HUES6 (cell line): ENCODE measurements at regions not wholly inside any gene's neighbourhood (a gene's known extent, or its start where the extent isn't known, plus 50 kb on each side); places are given as distances from the start of the nearest gene placed in this dataset.

ENCODE experiments used
- H3K27ac ChIP-seq: 2 replicates; pipeline ENCODE4 v1.7.0; 2013; ENCODE audit warnings: low read depth, mild to moderate bottlenecking, low read length, inconsistent platforms
- H3K27me3 ChIP-seq: 2 replicates; pipeline ENCODE4 v1.6.1; 2013; ENCODE audit warnings: low read length; ENCODE audit not compliant: control insufficient read depth, insufficient read depth
- H3K36me3 ChIP-seq: 2 replicates; pipeline ENCODE4 v1.6.1; 2013; ENCODE audit warnings: low read length; ENCODE audit not compliant: control insufficient read depth, insufficient read depth
- H3K4me1 ChIP-seq: 2 replicates; pipeline ENCODE4 v1.6.1; 2013; ENCODE audit warnings: low read length; ENCODE audit not compliant: control insufficient read depth, insufficient read depth
- H3K4me3 ChIP-seq: 2 replicates; pipeline ENCODE4 v1.5.1; 2013; ENCODE audit warnings: low read depth, low read length
- H3K9ac ChIP-seq: one replicate; pipeline ENCODE4 v1.6.1; 2013; ENCODE audit warnings: mild to moderate bottlenecking, low read length
- H3K9me3 ChIP-seq: 2 replicates; pipeline ENCODE4 v1.6.1; 2013; ENCODE audit warnings: low read depth, low read length; ENCODE audit not compliant: control insufficient read depth, insufficient read depth

DNA sequence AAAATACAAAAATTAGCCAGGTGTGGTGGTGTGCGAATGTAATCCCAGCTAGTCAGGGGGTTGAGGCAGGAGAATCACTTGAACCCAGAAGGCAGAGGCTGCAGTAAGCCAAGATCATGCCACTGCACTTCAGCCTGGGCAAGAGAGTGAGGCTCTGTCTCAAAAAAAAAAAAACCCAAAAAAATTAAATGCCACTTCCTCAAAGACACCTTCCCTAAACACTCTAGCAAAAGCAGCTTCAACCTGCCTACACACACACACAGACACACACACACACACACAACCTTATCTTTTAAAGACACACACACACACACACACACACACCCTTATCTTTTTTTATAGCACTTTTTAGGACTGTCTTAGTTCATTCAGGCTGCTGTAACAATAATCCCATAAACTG is 201.7 kb upstream of the PSMD7 start:
- H3K9me3 ChIP-seq, result no peaks in the 10 kb centered on the region
- H3K4me3 ChIP-seq, result no peak overlapping the region
- no peaks in the 10 kb centered on the region for H3K36me3 ChIP-seq
- no peaks in the 10 kb centered on the region for H3K27me3 ChIP-seq
- H3K9ac ChIP-seq, result no peak overlapping the region
- H3K4me1 ChIP-seq, result peaks cover 19% of the 10 kb centered on the region
- H3K27ac ChIP-seq, result no peak overlapping the region

DNA sequence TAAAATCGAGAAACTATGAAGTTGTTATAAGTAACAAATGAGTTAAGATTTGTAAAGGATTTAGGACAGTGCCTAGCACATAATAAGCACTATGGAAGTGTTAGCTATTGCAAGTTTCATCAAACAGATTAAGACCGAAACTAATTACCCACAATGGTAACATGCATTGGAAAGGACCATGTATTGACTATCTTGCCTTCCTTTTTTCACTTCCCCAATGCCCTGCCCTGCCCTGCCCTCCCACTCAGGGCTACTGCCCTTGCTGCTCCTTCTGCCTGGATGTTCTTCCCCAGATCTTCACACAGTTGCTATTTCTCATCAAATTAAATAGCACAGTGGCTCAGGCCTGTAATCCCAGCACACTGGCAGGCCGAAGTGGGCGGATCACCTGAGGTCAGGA is 202.1 kb upstream of the PSMD7 start:
- H3K9me3 ChIP-seq, result no peaks in the 10 kb centered on the region
- H3K4me1 ChIP-seq, result peaks cover 15% of the 10 kb centered on the region
- H3K27ac ChIP-seq, result no peak overlapping the region
- H3K4me3 ChIP-seq, result no peak overlapping the region
- H3K9ac ChIP-seq, result no peak overlapping the region
- H3K36me3 ChIP-seq, result no peaks in the 10 kb centered on the region
- H3K27me3 ChIP-seq, result no peaks in the 10 kb centered on the region

DNA sequence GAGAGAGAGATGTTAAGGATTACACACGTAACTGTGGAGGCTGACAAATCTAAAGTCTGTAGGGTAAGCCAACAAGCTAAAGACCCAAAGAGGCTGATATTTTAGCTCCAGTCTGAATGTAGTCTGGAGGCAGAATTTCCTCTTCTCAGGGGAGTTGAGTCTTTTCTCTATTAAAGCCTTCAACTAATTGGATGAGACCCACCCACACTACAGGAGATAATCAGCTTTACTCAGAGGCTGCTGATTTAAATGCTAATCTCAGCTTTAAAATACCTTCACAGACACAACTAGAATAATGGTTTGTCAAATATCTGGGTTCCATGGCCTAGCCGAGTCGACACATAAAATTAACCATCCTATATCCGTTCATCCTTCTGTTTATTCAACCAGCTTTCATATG is 204.3 kb upstream of the PSMD7 start:
- H3K4me3 ChIP-seq, result no peak overlapping the region
- H3K27ac ChIP-seq, result no peak overlapping the region
- H3K9ac ChIP-seq, result no peak overlapping the region
- no peaks in the 10 kb centered on the region for H3K9me3 ChIP-seq
- no peaks in the 10 kb centered on the region for H3K27me3 ChIP-seq
- H3K4me1 ChIP-seq, result peaks cover 9% of the 10 kb centered on the region
- H3K36me3 ChIP-seq, result no peaks in the 10 kb centered on the region

DNA sequence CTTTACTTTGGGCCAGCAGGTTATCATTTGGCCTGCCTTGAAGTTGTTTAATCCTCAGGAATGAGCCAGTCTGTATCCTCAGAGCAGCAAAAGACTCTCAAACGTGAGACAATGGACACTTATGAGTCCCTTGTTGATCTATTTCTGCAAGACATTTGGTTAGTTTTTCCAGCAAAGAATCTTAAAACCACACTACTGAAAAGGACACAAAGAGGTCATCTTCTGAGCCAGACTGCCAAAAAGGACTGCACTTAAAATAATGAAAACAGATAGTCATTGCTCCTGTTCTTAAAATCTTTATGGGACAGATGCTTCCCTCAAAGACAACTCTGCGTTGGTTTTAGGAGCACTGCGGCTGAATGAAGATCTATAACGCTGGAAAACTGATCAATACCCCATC is 205.7 kb upstream of the PSMD7 start:
- Histone ChIP-seq H3K4me1 (peaks cover 9% of the 10 kb centered on the region), H3K27ac (no peak overlapping the region), H3K4me3 (no peak overlapping the region), H3K9me3 (no peaks in the 10 kb centered on the region), H3K36me3 (no peaks in the 10 kb centered on the region), H3K27me3 (no peaks in the 10 kb centered on the region), H3K9ac (no peak overlapping the region)

DNA sequence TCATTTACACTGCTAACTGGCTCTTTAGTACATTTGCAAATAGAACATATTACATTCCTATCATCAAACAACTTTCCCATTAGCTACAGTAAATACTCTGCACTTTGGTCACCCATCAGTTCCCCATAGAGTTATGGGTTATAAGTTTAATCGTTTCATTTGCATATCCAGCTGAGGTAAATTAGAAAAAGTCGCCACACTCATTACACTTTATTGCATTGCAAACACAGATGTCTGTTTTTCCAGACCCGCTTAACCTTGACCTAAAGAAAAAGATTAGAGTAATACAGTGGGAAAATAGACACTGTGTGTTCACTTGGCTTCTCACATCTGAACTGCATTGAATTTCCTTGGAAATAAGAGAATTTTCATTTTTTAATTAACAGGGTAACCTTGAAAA is 213.1 kb upstream of the PSMD7 start:
- no peaks in the 10 kb centered on the region for H3K36me3 ChIP-seq
- no peak overlapping the region for H3K9ac ChIP-seq
- H3K9me3 ChIP-seq, result no peaks in the 10 kb centered on the region
- no peak overlapping the region for H3K27ac ChIP-seq
- H3K27me3 ChIP-seq, result no peaks in the 10 kb centered on the region
- H3K4me1 ChIP-seq, result 0 out of 2 replicates have a peak, but pooled peaks cover 3% of the 10 kb centered on the region
- H3K4me3 ChIP-seq, result no peak overlapping the region

DNA sequence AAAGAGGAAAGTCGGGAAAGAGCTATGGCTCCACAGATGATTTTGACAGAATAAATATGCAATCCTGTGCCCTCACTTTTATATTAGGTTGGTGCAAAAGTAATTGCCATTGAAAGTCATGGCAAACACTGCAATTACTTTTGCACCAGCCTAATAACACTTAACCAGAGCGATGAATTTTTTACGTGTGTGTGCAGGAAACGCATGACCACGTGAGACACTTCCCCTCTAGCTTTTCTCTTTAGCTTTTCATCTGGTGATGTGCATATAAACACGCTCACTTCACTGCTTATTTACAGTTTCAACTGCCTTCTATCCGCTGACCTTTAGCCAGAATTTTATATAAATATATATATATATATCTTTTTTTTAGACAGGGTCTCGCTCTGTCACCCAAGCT is 216.3 kb upstream of the PSMD7 start:
- Histone ChIP-seq H3K36me3 (no peaks in the 10 kb centered on the region), H3K27me3 (no peaks in the 10 kb centered on the region), H3K4me1 (peaks cover 10% of the 10 kb centered on the region; the same call in 1 of the 2 replicates), H3K9ac (no peak overlapping the region), H3K27ac (no peak overlapping the region), H3K9me3 (peaks cover 4% of the 10 kb centered on the region), H3K4me3 (no peak overlapping the region)

DNA sequence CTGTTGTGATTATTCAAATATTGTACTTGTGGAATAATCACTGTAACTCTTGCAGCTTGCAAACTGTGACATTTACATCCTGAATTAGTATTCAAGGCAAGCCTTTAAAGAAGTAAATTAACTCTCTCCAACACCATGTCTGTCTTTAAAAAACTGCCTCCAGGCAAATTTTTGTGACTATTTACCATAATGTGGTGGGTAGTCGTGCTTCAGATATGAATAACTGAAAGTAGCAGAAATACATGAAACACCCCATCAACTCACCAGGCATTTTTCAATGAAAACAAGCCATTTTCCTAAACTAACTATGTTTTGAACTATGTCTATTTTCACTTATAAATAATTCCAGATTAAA is 217.4 kb upstream of the PSMD7 start:
- no peak overlapping the region for H3K9ac ChIP-seq
- H3K4me3 ChIP-seq, result no peak overlapping the region
- H3K4me1 ChIP-seq, result peaks cover 10% of the 10 kb centered on the region; the same call in 1 of the 2 replicates
- H3K9me3 ChIP-seq, result peaks cover 8% of the 10 kb centered on the region
- no peak overlapping the region for H3K27ac ChIP-seq
- no peaks in the 10 kb centered on the region for H3K36me3 ChIP-seq
- H3K27me3 ChIP-seq, result no peaks in the 10 kb centered on the region

DNA sequence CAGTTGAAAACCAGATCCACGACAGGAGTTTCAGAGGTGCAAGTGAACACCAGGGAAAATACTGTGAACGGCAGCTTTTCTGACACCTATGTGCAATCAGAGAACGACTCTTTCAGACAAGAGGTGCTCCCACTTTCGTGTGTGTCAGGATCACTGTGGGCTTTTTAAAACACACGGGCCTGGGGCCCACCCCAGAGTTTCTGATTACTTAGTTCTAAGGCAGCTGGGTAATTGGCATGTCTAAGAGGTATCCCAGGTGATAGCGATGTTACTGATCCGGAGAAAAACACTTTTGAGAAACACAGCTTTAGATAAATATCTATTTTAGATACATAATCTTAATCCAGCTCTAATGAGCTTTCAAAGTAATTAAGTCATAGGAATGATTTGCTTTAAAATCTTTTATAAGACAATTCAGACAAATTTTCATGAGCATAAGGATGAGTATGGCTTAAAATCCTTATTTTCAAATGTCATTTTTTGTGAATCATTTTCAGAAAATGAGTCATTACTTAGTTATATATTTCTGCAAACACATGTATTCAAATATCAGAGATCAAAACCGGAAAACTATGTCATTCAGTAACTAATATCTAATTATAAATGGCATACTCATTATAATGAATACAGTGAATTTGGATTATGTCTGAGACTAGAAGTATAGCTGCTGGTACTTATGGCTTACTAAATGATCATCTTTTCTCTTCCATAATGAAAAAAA is 217.9 kb upstream of the PSMD7 start:
- Histone ChIP-seq H3K9me3 (peaks cover 8% of the 10 kb centered on the region), H3K27ac (no peak overlapping the region), H3K9ac (no peak overlapping the region), H3K27me3 (no peaks in the 10 kb centered on the region), H3K4me3 (no peak overlapping the region), H3K4me1 (peaks cover 10% of the 10 kb centered on the region; the same call in 1 of the 2 replicates), H3K36me3 (no peaks in the 10 kb centered on the region)

DNA sequence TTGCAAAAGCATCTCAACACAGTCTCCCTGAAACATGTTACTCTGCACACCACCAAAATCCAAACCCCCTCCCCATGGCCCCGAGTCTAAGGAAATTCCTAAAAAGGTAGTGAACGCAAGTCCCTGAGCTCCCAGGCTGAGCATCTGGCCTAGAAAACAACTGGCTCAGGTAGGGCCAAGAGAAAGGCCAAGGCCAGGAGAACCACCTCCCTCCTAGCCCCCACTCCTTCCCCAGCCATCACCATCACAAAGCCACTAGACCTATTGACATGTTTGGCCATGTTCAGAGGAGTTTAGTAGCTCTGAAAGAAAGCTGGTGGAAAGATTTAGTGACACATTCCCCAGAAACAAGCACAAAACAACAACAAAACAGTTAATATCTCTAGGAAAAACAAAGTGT is 220.0 kb upstream of the PSMD7 start:
- Histone ChIP-seq H3K36me3 (no peaks in the 10 kb centered on the region), H3K27ac (no peak overlapping the region), H3K27me3 (no peaks in the 10 kb centered on the region), H3K4me3 (no peak overlapping the region), H3K9ac (no peak overlapping the region), H3K9me3 (peaks cover 8% of the 10 kb centered on the region), H3K4me1 (peaks cover 10% of the 10 kb centered on the region; the same call in 1 of the 2 replicates)

DNA sequence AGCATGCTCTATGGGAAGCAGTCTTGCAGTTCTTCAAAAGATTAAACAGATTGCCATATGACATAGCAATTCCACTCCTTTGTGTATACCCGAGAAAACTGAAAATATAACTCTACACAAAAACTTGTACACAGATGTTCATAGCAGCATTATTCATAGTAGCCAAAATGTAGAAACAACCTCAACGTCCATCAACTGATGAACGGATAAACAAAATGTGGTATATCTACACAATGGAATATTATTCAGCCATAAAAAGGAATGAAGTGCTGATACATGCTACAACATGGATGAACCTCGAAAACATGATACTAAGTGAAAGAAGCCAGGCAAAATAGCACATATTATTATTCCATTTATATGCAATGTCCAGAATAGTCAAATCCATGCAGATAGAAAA is 221.2 kb upstream of the PSMD7 start:
- Histone ChIP-seq H3K4me1 (peaks cover 10% of the 10 kb centered on the region; the same call in 1 of the 2 replicates), H3K27ac (no peak overlapping the region), H3K4me3 (no peak overlapping the region), H3K9ac (no peak overlapping the region), H3K27me3 (no peaks in the 10 kb centered on the region), H3K36me3 (no peaks in the 10 kb centered on the region), H3K9me3 (peaks cover 8% of the 10 kb centered on the region)

DNA sequence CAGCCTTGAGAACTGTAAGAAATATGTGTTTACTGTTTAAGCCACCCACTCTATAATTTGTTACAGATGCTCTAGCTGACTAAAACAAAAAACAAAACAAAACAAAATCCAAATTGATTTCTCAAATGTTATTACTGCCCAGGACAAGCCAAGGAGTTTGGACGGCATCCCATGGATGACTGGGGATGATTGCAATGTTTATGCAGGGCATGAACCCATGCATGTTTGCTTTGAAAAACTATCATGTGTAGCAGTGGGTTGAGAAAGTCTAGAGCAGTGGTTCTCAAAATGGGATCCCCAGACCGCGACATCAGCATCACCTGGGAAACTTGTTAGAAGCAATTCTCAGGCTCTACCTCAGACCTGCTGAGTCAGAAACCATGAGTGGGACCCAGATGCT is 223.2 kb upstream of the PSMD7 start:
- peaks cover 8% of the 10 kb centered on the region for H3K9me3 ChIP-seq
- no peaks in the 10 kb centered on the region for H3K27me3 ChIP-seq
- H3K4me1 ChIP-seq, result peaks cover 7% of the 10 kb centered on the region; the same call in 1 of the 2 replicates
- no peak overlapping the region for H3K4me3 ChIP-seq
- no peak overlapping the region for H3K9ac ChIP-seq
- H3K36me3 ChIP-seq, result no peaks in the 10 kb centered on the region
- H3K27ac ChIP-seq, result no peak overlapping the region
